ENCODE measurements at regions not wholly inside any gene's neighbourhood (a gene's known extent, or its start where the extent isn't known, plus 50 kb on each side); places are given as distances from the start of the nearest gene placed in this dataset.

DNA sequence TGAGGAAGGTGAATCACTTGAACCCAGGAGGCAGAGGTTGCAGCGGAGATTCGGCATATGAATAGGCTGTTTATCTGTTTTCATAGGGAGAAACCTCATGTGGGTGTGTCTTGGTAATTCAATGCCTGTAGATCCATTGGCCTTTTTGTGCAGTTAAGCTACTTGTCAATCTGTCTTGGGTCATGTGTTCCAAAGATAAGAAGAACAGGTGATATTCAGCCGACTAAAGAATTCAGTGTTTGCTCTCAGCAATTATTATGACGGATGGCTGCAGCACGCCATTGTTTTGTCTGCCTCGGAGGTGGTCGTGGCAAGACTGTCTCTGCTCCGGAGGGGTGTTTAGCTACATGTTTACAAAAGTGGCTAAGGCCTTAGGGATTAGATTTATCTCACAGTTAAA, 573.0 kb upstream of the PCDH9 start:
- no peaks in the 10 kb centered on the region for H3K4me1 ChIP-seq (ENCODE audit: control insufficient read depth in 1 of 2, insufficient read depth in 2 of 2, low read depth in 1 of 2, low read length in 1 of 2)
- WGBS (ENCODE audit: low lambda C conversion rate) = 78% methylated on average over 8 of the region's 8 CpGs
- H4K20me1 ChIP-seq (ENCODE audit: insufficient read depth) = no peaks in the 10 kb centered on the region
- H3K79me2 ChIP-seq (ENCODE audit: insufficient read depth) = no peaks in the 10 kb centered on the region
- H2AFZ ChIP-seq (ENCODE audit: low read depth) = no peak overlapping the region
- H3K9me2 ChIP-seq = no peaks in the 10 kb centered on the region
- CTCF ChIA-PET = no interaction called here
- TF ChIP-seq SMC3 (IDR thresholded peaks at IDR 0.05; ENCODE audit: low read depth, low read length) (no peak), SIN3A (IDR thresholded peaks at IDR 0.05; ENCODE audit: borderline replicate concordance, low read depth, low read length) (no peak), NRF1 (IDR thresholded peaks at IDR 0.05; ENCODE audit: low read depth, low read length) (no peak), CHD2 (IDR thresholded peaks at IDR 0.05; ENCODE audit: low read length, partially characterized antibody) (no peak), MXI1 (IDR thresholded peaks at IDR 0.05; ENCODE audit: low read depth, low read length) (no peak), RFX5 (IDR thresholded peaks at IDR 0.05; ENCODE audit: low read length) (no peak)
- no peak overlapping the region for H3K9ac ChIP-seq
- no peak overlapping the region for H3K4me2 ChIP-seq
- H3F3A ChIP-seq (replicated peaks; ENCODE audit: insufficient read depth) = no peaks in the 10 kb centered on the region
- H3K36me3 ChIP-seq (replicated peaks in 1 of 2; ENCODE audit: control insufficient read depth in 1 of 2, insufficient read depth in 2 of 2, low read length in 1 of 2) = no peaks in the 10 kb centered on the region
- H3K27me3 ChIP-seq (ENCODE audit: insufficient read depth) = no peaks in the 10 kb centered on the region
- POLR2A ChIA-PET = no interaction called here
- H3K9me3 ChIP-seq = no peaks in the 10 kb centered on the region
- H3K4me3 ChIP-seq (ENCODE audit: low read depth in 2 of 2, low read length in 1 of 2) = no peak overlapping the region
- no peak overlapping the region for H3K27ac ChIP-seq (ENCODE audit: low read depth in 2 of 2, low read length in 1 of 2)
- no peak for DNase-seq

DNA sequence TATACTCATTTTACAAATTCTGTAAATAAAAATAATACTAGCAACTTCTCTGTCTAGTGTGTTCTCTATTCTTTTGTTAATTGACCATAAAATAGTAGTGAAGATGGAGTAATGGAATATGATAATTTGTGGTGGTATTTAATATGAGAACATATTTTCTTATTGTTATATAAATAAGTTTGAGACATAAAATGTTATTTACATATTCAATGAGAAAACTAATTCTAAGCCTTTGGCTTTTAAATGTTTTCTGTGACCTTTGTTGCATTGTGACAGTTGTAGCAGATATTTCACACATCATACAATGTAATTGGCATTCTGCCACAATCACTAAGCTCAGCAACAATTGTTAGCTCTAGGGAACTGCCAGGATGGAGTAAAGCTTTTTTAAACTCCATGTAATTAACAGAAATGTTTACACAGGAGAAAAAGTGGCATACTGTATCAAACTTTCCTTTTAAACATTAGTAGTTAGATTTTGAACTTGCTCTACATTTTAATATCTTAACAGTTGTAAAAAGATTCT, 562.1 kb upstream of the PCDH9 start:
- Histone ChIP-seq H4K20me1 (ENCODE audit: insufficient read depth) (no peaks in the 10 kb centered on the region), H3K9me2 (no peaks in the 10 kb centered on the region), H3K9me3 (no peaks in the 10 kb centered on the region), H3K36me3 (replicated peaks in 1 of 2; ENCODE audit: control insufficient read depth in 1 of 2, insufficient read depth in 2 of 2, low read length in 1 of 2) (no peaks in the 10 kb centered on the region), H3K27ac (ENCODE audit: low read depth in 2 of 2, low read length in 1 of 2) (no peak overlapping the region; a peak in 1 of 4 replicates), H3F3A (replicated peaks; ENCODE audit: insufficient read depth) (no peaks in the 10 kb centered on the region), H3K4me1 (ENCODE audit: control insufficient read depth in 1 of 2, insufficient read depth in 2 of 2, low read depth in 1 of 2, low read length in 1 of 2) (no peaks in the 10 kb centered on the region; a peak in 1 of 4 replicates), H3K27me3 (ENCODE audit: insufficient read depth) (no peaks in the 10 kb centered on the region), H2AFZ (ENCODE audit: low read depth) (no peak overlapping the region), H3K4me3 (ENCODE audit: low read depth in 2 of 2, low read length in 1 of 2) (no peak overlapping the region), H3K4me2 (no peak overlapping the region), H3K9ac (no peak overlapping the region), H3K79me2 (ENCODE audit: insufficient read depth) (no peaks in the 10 kb centered on the region)
- no peak for DNase-seq
- TF ChIP-seq MEF2A (IDR thresholded peaks at IDR 0.05; ENCODE audit: borderline replicate concordance, low read depth) (no peak), FOSL2 (IDR thresholded peaks at IDR 0.05; ENCODE audit: borderline replicate concordance, low read depth) (no peak), MAX (IDR thresholded peaks at IDR 0.05; ENCODE audit: low read depth) (no peak), EP300 (IDR thresholded peaks at IDR 0.05; ENCODE audit: borderline replicate concordance in 1 of 2, low read depth in 1 of 2, low read length in 1 of 2) (no peak), TEAD4 (IDR thresholded peaks at IDR 0.05; ENCODE audit: borderline replicate concordance, insufficient read depth) (no peak), USF1 (IDR thresholded peaks at IDR 0.05; ENCODE audit: borderline replicate concordance, low read depth) (no peak), REST (IDR thresholded peaks at IDR 0.05; ENCODE audit: low read depth, low read length) (no peak), POLR2AphosphoS5 (IDR thresholded peaks at IDR 0.05; ENCODE audit: low read depth, low read length) (no peak)
- TF ChIP-seq, protein P1, sequence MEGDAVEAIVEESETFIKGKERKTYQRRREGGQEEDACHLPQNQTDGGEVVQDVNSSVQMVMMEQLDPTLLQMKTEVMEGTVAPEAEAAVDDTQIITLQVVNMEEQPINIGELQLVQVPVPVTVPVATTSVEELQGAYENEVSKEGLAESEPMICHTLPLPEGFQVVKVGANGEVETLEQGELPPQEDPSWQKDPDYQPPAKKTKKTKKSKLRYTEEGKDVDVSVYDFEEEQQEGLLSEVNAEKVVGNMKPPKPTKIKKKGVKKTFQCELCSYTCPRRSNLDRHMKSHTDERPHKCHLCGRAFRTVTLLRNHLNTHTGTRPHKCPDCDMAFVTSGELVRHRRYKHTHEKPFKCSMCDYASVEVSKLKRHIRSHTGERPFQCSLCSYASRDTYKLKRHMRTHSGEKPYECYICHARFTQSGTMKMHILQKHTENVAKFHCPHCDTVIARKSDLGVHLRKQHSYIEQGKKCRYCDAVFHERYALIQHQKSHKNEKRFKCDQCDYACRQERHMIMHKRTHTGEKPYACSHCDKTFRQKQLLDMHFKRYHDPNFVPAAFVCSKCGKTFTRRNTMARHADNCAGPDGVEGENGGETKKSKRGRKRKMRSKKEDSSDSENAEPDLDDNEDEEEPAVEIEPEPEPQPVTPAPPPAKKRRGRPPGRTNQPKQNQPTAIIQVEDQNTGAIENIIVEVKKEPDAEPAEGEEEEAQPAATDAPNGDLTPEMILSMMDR (IDR thresholded peaks at IDR 0.05) = no peak
- ChIA-PET POLR2A (no interaction called here), CTCF (no interaction called here)

All from SK-N-SH (cell line).